ENCODE measurements at regions not wholly inside any gene's neighbourhood (a gene's known extent, or its start where the extent isn't known, plus 50 kb on each side); places are given as distances from the start of the nearest gene placed in this dataset.

DNA sequence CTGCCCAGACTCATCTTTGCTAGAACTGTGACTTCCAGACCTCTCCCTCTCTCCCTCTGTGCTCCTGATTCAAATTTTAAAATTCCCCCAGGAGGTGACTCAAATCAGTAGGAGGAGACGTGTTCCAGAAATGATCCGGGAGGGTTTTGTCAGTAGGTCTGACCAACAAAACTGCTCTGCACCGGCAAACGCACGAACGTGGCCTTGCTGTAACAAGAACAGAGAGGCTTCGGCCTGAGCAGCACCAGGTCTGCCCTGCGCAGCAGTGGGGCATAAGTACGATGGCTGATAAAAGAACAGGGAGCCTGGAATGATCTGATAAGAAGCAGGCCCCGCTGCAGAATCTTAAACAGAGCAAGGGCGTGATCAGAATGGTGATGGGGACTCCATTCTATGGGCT, 152.7 kb upstream of the AUTS2 start:
- Histone ChIP-seq H2BK20ac (ENCODE audit: low read depth, low read length) (no peak overlapping the region), H3K9ac (ENCODE audit: low read depth, low read length) (no peak overlapping the region), H4K91ac (ENCODE audit: insufficient read depth, low read depth, low read length) (no peak overlapping the region), H2AK9ac (replicated peaks; ENCODE audit: low read depth, low read length, poor library complexity) (no peak overlapping the region), H3K23ac (ENCODE audit: low read depth, low read length) (no peak overlapping the region), H3K27ac (ENCODE audit: insufficient read depth, low read length) (no peak overlapping the region), H3K56ac (ENCODE audit: extremely low read depth, insufficient read depth, low read length) (no peak overlapping the region), H3K4me3 (ENCODE audit: insufficient read depth, low read depth, low read length) (no peak overlapping the region), H3K4me2 (ENCODE audit: low read depth, low read length) (no peak overlapping the region), H4K8ac (ENCODE audit: low read depth in 2 of 2, low read length in 2 of 2) (no peak overlapping the region), H2AFZ (replicated peaks; ENCODE audit: low read length, poor library complexity) (no peak overlapping the region), H3K18ac (ENCODE audit: low read depth, low read length) (no peak overlapping the region), H3K9me1 (ENCODE audit: insufficient read depth, low read length) (no peaks in the 10 kb centered on the region), H3K79me1 (ENCODE audit: low read depth in 1 of 2, low read length in 2 of 2) (no peaks in the 10 kb centered on the region), H3K36me3 (ENCODE audit: control insufficient read depth, insufficient read depth, low read length) (no peaks in the 10 kb centered on the region), H3K9me3 (ENCODE audit: control insufficient read depth, insufficient read depth, low read length) (peaks cover 15% of the 10 kb centered on the region), H3K27me3 (ENCODE audit: control insufficient read depth, insufficient read depth, low read length) (no peaks in the 10 kb centered on the region), H2BK5ac (ENCODE audit: low read depth, low read length, poor library complexity, severe bottlenecking) (no peak overlapping the region), H3K14ac (replicated peaks; ENCODE audit: low read depth, low read length) (no peak overlapping the region), H4K5ac (ENCODE audit: low read depth, low read length) (no peak overlapping the region), H3K4ac (ENCODE audit: low read depth, low read length) (no peak overlapping the region), H2BK15ac (ENCODE audit: low read depth, low read length) (no peak overlapping the region), H2AK5ac (ENCODE audit: low read depth, low read length) (no peak overlapping the region), H2BK120ac (ENCODE audit: low read depth, low read length) (no peak overlapping the region), H4K20me1 (ENCODE audit: insufficient read depth, low read length) (no peaks in the 10 kb centered on the region), H3K4me1 (ENCODE audit: control insufficient read depth, insufficient read depth, low read length) (no peaks in the 10 kb centered on the region)
- BruUV-seq (replicated peaks), result no TSS peak
- ChIA-PET CTCF (no interaction called here), POLR2A (ENCODE audit: unreplicated experiment) (no interaction called here)
- ATAC-seq (ENCODE audit: low read depth) (no peak), DNase-seq (no peak)
- dilution Hi-C loops (cut with HindIII; ENCODE audit: low sequenced_read_pairs, unreplicated experiment), result no loop called here
- in situ Hi-C loops (cut with MboI; ENCODE audit: low sequenced_read_pairs), result no loop called here
- TF ChIP-seq CEBPB (IDR thresholded peaks at IDR 0.05; ENCODE audit: low read depth, low read length), result no peak
- TF ChIP-seq RFX5 (IDR thresholded peaks at IDR 0.05; ENCODE audit: low read depth, low read length), result no peak
- TF ChIP-seq, protein P1, sequence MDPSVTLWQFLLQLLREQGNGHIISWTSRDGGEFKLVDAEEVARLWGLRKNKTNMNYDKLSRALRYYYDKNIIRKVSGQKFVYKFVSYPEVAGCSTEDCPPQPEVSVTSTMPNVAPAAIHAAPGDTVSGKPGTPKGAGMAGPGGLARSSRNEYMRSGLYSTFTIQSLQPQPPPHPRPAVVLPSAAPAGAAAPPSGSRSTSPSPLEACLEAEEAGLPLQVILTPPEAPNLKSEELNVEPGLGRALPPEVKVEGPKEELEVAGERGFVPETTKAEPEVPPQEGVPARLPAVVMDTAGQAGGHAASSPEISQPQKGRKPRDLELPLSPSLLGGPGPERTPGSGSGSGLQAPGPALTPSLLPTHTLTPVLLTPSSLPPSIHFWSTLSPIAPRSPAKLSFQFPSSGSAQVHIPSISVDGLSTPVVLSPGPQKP (IDR thresholded peaks at IDR 0.05; ENCODE audit: borderline replicate concordance, low read depth, low read length), result no peak
- no peak for TF ChIP-seq USF2 (IDR thresholded peaks at IDR 0.05; ENCODE audit: low read depth, low read length)
- TF ChIP-seq CHD1 (IDR thresholded peaks at IDR 0.05; ENCODE audit: low read depth, low read length), result no peak
- TF ChIP-seq BHLHE40 (IDR thresholded peaks at IDR 0.05; ENCODE audit: low read depth, low read length), result no peak
- TF ChIP-seq NFE2L2 (IDR thresholded peaks at IDR 0.05; ENCODE audit: low read depth, low read length), result no peak
- TF ChIP-seq CTCF (conservative IDR thresholded peaks at IDR 0.05; ENCODE audit: low read depth, low read length), result no peak
- no peak for TF ChIP-seq POLR2A (IDR thresholded peaks at IDR 0.05; ENCODE audit: low read depth, low read length)
- no peak for TF ChIP-seq SMC3 (IDR thresholded peaks at IDR 0.05; ENCODE audit: low read depth, low read length)
- TF ChIP-seq MAFK (IDR thresholded peaks at IDR 0.05; ENCODE audit: low read depth, low read length), result no peak
- intact Hi-C loops (cut with micrococcal nuclease), result no loop called here
- 60% methylated on average over 8 of the region's 11 CpGs; no CpG with 5 or more reads in 1 of the 2 experiments for WGBS, 2 experiments (ENCODE audit: extremely low coverage in 2 of 2, insufficient read length in 1 of 2)

Data from IMR-90 (cell line).